ENCODE measurements at regions not wholly inside any gene's neighbourhood (a gene's known extent, or its start where the extent isn't known, plus 50 kb on each side); places are given as distances from the start of the nearest gene placed in this dataset.

DNA sequence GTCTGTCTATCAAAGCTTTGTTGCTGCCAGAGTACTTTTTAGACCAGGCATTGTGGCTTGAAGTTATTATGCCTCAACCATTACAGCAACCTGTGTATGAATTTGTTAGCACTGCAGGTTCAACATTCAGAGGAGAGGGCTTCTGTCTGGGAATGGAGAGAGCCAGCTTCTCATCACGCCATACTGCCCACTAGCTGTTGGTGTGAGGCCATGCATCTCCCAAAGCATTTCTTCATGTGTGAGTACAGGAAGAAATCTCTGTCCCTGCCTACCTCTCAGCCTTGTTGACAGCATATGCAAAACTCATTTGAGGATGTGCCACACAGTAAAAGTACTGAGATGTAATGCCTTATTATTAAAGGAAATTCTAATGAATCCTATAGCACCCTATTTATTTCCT, 76.9 kb upstream of the PPARGC1A start:
- TF ChIP-seq, protein P1, sequence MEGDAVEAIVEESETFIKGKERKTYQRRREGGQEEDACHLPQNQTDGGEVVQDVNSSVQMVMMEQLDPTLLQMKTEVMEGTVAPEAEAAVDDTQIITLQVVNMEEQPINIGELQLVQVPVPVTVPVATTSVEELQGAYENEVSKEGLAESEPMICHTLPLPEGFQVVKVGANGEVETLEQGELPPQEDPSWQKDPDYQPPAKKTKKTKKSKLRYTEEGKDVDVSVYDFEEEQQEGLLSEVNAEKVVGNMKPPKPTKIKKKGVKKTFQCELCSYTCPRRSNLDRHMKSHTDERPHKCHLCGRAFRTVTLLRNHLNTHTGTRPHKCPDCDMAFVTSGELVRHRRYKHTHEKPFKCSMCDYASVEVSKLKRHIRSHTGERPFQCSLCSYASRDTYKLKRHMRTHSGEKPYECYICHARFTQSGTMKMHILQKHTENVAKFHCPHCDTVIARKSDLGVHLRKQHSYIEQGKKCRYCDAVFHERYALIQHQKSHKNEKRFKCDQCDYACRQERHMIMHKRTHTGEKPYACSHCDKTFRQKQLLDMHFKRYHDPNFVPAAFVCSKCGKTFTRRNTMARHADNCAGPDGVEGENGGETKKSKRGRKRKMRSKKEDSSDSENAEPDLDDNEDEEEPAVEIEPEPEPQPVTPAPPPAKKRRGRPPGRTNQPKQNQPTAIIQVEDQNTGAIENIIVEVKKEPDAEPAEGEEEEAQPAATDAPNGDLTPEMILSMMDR (conservative IDR thresholded peaks at IDR 0.05; ENCODE audit: low read length), result no peak
- no peak for TF ChIP-seq EZH2phosphoT487 (IDR thresholded peaks at IDR 0.05; ENCODE audit: borderline replicate concordance)
